T-helper 2 cell (primary cell): ENCODE measurements at regions not wholly inside any gene's neighbourhood (a gene's known extent, or its start where the extent isn't known, plus 50 kb on each side); places are given as distances from the start of the nearest gene placed in this dataset.
"Not testable (repeated sequence)": the region's sequence is repeated elsewhere in the genome, so short reads cannot be mapped to it uniquely, and the experiment has no call there.

Source experiments
- DNase-seq, 5 experiments: peaks; one replicate each; pipeline versions ENCODE4 v3.0.0 to v3.0.0-alpha.2; 2012 to 2022

GRCh38 chr14:97077253-97077653 is 280.1 kb downstream of the VRK1 start:
- DNase-seq, result peak in 2 of 5 experiments; percentile 10 to 63

- peak in 1 of 5 experiments; percentile 37 for DNase-seq
Measured at GRCh38 chr14:97077687-97078086, 280.5 kb downstream of the VRK1 start.

- DNase-seq, result no peak
Measured at GRCh38 chr14:97080991-97081390, 283.8 kb downstream of the VRK1 start.

GRCh38 chr14:97095269-97095668 is 298.1 kb downstream of the VRK1 start:
- no peak for DNase-seq

GRCh38 chr14:97097296-97097695 is 300.1 kb downstream of the VRK1 start:
- DNase-seq, result no peak

- no peak for DNase-seq
Measured at GRCh38 chr14:97100306-97100705, 303.1 kb downstream of the VRK1 start.

GRCh38 chr14:97101561-97101960 is 304.4 kb downstream of the VRK1 start:
- no peak for DNase-seq

GRCh38 chr14:97104029-97104428 is 306.8 kb downstream of the VRK1 start:
- no peak for DNase-seq

- peak in 2 of 5 experiments; percentile 21 to 29 for DNase-seq
Measured at GRCh38 chr14:97106166-97106565, 309.0 kb downstream of the VRK1 start.

- no peak for DNase-seq
Measured at GRCh38 chr14:97106609-97107008, 309.4 kb downstream of the VRK1 start.

- DNase-seq, result no peak
Measured at GRCh38 chr14:97107080-97107479, 309.9 kb downstream of the VRK1 start.

- DNase-seq, result no peak
Measured at GRCh38 chr14:97107760-97108159, 310.6 kb downstream of the VRK1 start.

- no peak for DNase-seq
Measured at GRCh38 chr14:97109234-97109633, 312.1 kb downstream of the VRK1 start.

GRCh38 chr14:97113339-97113738 is 316.2 kb downstream of the VRK1 start:
- no peak for DNase-seq

GRCh38 chr14:97116546-97116945 is 319.4 kb downstream of the VRK1 start:
- no peak for DNase-seq

- DNase-seq, result no peak
Measured at GRCh38 chr14:97117693-97118092, 320.5 kb downstream of the VRK1 start.

- no peak for DNase-seq
Measured at GRCh38 chr14:97120204-97120603, 323.0 kb downstream of the VRK1 start.

GRCh38 chr14:97120611-97121031 is 323.4 kb downstream of the VRK1 start:
- DNase-seq, result peak in 3 of 5 experiments; percentile 19 to 94 (median 52)

GRCh38 chr14:97129639-97130038 is 332.5 kb downstream of the VRK1 start:
- no peak for DNase-seq

GRCh38 chr14:97135847-97136246 is 338.7 kb downstream of the VRK1 start:
- not testable (repeated sequence) for DNase-seq

- DNase-seq, result peak in 1 of 5 experiments; percentile 94
Measured at GRCh38 chr14:97137705-97138104, 340.5 kb downstream of the VRK1 start.

- no peak for DNase-seq
Measured at GRCh38 chr14:97138801-97139200, 341.6 kb downstream of the VRK1 start.

GRCh38 chr14:97143011-97143410 is 345.8 kb downstream of the VRK1 start:
- no peak for DNase-seq

GRCh38 chr14:97143456-97143855 is 346.3 kb downstream of the VRK1 start:
- no peak for DNase-seq

- DNase-seq, result not testable (repeated sequence)
Measured at GRCh38 chr14:97148021-97148420, 350.8 kb downstream of the VRK1 start.

- DNase-seq, result no peak
Measured at GRCh38 chr14:97149775-97150174, 352.6 kb downstream of the VRK1 start.
